Left cardiac atrium (tissue), 4 donors: ENCODE measurements at regions not wholly inside any gene's neighbourhood (a gene's known extent, or its start where the extent isn't known, plus 50 kb on each side); places are given as distances from the start of the nearest gene placed in this dataset.
"Not testable (repeated sequence)": the region's sequence is repeated elsewhere in the genome, so short reads cannot be mapped to it uniquely, and the experiment has no call there.

Experiments
- ATAC-seq, 2 donors: fragments of 200-7000 bp; cut with Tn5 transposase; one replicate each; pipeline ENCODE4 v1.9.1; 2020; ENCODE audit warnings: mild to moderate bottlenecking in 2 of 2, moderate library complexity in 2 of 2
- DNase-seq: peaks from one replicate; pipeline ENCODE4 v3.0.0-alpha.2; 2020
- intact Hi-C, 2 donors: fragments of 100-400 bp; cut with DNase I; formaldehyde crosslinking; loops; one replicate each; pipeline versions ENCODE4 v1.14.1 to v1.15.1; 2022 to 2023
- donor health status: DM: no; HTN: yes; CAD: no.
- donor health status: DM: no; HTN: yes; CAD: no; lungs with severe emphysema.
- donor health status: DM: yes; HTN: yes; CAD: no.
- donor health status: Dilated cardiomyopathy.

DNA sequence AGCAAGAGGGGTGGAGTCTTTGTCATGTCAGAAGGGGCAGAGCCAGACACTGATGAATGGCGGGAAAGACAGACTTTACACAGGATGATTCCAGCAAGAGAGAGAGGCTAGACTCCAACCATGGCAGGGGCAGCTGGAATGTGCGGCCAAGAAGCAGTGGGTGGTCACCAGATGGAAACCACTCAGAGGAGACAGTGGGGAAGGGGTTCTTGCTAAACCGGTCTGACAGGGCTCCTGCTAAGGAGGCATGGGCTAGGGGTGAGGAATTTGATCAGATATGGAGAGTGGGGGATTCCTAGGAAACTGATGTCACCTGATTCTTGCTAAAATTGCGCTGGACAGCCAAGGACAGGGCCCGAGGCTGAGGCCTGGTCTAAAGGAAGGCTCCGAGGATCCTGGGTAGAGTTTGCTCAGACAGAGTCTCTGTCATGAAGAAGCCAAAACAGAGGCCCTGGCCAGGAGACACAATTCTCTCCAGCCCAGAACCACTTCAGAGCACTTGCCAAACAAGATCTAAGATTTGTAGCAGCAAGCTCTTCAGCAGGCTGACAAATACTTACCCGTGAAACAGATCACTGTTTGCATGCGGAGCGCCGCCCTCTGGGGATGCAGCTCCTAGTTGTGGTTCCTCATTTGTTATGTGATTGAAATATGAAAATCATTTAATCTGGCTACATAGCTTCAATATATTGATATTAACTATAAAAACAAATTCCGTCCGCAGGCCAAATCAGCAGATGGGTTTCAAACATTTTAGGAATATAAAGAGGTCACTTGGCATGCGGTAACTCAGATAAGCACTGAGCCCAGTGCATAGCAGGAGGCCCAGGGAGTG is 377.0 kb downstream of the TCERG1L start:
- DNase-seq (no peak), ATAC-seq (peak in 1 of 2 donors; percentile 34)
- intact Hi-C loops: no loop called here

DNA sequence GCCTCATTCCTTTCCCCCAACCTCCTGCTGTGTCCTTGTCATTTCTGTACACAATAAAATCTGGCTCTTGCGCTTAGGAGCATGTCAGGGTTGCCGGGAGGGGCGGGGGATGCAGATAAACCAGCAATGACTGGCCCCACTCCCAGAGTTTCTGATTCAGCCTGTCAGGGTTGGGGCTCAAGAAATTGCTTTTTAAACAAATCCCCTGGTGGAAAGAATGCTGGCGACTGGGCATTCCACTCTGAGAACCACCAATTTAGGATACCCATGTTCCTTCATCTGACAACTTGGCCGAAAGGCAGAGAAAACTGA is 376.4 kb downstream of the TCERG1L start:
- ATAC-seq (peak in 1 of 2 donors; percentile 65), DNase-seq (no peak)
- intact Hi-C loops: no loop called here

DNA sequence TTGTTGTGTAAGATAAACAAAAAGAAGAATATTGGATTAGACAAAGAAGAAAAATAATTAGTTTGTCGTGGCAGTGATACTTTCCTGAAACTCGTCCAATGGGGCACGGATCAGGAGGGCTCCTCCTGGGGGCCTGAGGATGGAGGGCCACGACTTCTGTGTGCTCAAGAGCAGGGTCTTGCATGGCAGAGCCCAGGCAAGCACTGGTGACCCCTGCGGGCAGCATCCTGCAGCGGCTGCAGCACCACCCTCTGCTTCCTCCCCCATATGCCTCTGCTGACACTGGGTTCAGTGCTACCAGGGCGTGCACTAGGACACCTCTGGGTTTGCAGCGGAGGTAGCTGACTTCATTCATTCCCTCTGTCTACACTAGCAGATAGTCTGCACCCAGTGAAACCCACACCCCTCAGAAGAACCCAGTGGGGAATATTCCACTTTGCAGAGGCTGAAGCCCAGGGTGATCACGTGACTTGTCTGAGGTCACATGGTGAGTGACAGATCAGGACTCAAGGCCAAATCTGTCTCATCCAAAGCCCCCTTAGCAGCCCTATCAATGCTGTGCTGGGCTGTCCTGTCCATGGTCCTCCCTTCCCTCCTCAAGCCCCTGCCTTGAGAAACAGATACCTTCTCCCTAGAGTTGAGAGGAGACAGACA is 375.5 kb downstream of the TCERG1L start:
- DNase-seq: no peak
- intact Hi-C loops: no loop called here
- ATAC-seq: no peak

DNA sequence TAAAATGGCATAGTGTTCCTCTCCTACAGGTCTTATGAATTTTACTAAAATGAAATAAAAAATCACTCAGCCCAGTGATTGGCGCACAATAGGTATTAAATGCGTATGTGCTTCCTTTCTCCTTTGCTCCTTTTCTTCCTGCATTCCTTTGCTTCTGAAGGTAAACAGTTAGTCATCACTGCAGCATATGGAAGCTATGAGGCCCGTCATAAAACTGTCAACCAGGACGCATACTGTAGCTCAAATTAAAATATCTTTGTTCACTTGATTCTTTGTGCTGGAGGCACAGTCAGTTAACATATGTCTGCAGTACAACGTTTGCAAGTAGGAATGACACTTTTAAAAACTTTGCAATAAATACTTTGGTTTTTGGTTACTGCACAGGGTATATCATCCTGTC is 374.7 kb downstream of the TCERG1L start:
- no peak for DNase-seq
- intact Hi-C loops: no loop called here
- ATAC-seq: no peak

DNA sequence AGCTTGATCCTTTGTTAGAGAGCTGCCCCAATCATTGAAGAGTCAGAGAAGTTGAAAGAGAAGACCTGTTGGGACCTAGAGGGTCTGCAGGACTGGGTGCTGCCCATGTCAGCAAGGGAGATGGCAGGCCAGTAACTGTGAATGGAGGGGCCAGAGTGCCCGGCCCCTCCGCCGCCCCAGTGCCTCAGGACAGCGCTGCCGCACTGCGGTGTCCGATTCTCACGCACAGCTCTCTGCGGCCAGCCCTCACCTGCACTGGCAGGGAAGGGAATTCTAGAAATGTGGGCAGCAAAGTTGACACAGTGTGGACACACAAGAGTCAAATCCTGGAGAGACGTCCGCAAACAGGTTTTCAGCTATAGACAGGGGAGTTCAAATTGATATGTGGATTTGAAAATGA is 373.5 kb downstream of the TCERG1L start:
- intact Hi-C loops: no loop called here
- DNase-seq (no peak), ATAC-seq (no peak)

DNA sequence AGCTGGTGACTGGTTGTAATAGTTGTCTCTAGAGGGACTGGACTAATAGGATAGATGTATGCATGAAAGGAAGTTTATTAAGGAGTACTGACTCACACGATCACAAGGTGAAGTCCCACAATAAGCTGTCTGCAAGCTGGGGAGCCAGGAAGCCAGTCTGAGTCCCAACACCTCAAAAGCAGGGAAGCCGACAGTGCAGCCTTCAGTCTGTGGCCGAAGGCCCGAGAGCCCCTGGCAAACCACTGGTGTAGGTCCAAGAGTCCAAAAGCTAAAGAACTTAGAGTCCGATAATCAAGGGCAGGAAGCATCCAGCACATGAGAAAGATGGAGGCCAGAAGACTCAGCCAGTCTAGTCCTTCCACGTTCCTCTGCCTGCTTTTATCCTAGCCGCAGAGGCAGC is 372.6 kb downstream of the TCERG1L start:
- ATAC-seq, intact Hi-C loops, DNase-seq: not testable (repeated sequence)

DNA sequence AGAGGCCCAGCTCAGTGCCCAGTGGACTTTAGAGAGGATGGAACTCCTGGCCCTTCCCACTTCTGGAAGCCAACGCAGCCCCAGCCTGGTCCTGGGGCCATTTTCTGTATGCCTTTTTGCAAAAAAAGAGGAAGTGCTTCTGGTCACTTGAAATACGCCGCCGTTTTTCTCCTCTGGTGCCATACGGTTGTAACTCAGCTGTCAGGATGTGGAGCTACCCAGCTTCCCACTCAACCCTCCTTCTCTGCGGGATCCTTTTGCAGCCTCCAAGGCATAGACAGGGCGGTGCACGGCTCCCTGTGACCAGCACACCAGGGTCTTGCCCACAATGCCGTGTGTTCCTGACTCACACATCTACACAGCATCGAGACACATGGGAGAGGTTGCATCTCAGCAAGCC is 369.6 kb downstream of the TCERG1L start:
- DNase-seq: no peak
- intact Hi-C loops: no loop called here
- no peak for ATAC-seq

DNA sequence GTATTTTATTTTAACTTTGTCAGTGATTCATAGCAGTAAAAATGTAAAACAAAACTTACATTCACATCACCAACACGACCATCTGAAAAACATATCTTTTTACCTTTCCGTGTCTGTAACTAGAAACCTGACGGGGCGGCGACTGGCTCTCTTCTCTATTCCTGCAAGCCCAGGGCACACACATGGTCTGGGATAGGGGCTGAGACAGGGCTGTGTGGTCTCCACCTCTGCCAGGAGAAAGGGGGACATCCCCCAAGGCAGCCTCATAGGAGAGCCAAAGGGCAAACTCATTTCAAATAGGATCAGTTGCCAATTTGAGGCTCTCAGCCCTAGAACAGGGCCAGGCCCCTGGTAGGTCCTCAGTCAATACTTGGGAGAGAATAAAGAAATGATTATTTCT is 359.4 kb downstream of the TCERG1L start:
- DNase-seq (no peak), ATAC-seq (no peak)
- intact Hi-C loops: no loop called here

DNA sequence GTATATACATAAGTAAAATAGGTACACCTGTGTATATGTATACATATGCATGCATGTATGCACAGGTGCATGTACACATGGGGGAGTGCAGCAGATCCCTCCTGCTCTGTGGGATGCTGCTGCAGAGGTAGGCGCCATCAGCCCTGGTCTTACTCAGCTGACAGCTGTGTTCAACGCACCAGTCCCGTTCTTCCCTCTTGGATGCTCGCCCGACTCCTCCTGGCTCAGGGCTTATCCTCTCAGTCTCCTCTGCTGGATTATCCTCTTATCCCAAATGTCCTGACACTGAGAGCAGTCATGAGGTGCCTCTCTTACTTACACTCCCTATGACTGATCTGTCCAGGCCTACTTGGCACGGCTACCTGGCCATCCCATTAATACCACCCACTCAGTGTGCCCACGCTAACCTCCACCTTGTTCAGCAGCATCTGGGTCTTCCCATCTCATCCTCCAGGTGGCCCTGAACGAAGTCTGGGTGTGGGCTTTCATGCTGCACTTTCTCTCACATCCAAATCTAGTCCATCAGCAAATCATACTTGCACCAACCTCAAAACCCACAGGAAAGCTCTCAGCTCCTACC is 357.1 kb downstream of the TCERG1L start:
- ATAC-seq (peak in 1 of 2 donors; percentile 59), DNase-seq (peak; percentile 27)
- intact Hi-C loops: no loop called here

DNA sequence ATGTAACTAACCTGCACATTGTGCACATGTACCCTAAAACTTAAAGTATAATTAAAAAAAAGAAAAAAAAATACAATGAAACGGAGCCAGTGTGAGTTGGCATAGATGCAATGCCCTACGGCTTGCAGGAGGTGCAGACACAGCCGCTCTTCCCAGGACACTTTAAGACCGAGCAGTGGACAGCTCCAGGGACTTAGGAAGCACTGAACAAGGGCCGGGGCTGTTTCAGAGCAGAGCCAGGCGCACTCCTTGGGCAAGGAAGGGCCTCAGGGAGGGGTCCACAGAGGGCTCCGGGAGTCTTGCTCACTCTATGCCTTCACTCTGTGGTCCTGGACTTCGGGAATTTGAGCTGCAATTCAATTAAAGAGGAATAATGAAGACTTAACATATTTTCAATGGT is 355.3 kb downstream of the TCERG1L start:
- intact Hi-C loops: no loop called here
- DNase-seq (no peak), ATAC-seq (no peak)

DNA sequence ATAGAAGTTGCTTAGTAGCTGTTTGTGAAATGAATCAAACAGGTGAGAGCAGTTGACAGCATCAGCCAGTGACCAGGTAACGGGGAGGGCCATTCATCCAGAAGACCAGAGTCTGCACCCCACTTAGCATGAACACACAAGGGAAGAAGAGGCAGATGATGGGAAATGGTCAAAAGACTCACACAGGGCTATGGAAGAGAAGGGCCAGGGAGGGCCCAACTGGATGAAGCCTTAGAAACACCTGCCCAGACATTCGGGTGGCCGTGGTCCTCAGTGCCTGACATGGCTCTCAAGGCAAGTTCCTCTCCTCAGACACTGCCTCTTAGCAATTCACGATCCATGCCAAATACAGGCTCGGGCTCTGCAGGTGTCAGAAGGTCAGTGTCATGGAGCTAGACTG is 354.1 kb downstream of the TCERG1L start:
- ATAC-seq: no peak

DNA sequence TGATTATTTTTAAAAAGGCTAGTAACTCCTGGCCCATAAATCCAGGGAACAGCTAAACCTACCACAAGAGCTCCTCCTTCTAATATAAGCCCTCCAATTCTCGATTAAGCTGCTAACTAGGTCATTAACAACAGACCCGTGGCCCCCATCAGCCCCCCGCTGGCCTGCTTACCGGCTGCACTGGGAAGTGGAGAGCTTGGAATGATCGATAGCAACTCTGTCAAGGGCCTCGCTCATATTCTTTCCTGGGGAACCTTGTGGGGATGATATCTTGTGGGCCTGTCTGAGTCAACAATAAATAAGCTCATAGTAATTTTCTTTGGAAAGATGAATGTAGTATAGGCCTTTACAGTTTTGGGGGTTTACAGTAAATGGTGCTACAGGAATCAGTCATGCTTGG is 353.5 kb downstream of the TCERG1L start:
- intact Hi-C loops: no loop called here
- ATAC-seq (no peak), DNase-seq (no peak)

More for the DNA sequence above, 354.1 kb downstream of the TCERG1L start:
- intact Hi-C loops: no loop called here
- no peak for DNase-seq

DNA sequence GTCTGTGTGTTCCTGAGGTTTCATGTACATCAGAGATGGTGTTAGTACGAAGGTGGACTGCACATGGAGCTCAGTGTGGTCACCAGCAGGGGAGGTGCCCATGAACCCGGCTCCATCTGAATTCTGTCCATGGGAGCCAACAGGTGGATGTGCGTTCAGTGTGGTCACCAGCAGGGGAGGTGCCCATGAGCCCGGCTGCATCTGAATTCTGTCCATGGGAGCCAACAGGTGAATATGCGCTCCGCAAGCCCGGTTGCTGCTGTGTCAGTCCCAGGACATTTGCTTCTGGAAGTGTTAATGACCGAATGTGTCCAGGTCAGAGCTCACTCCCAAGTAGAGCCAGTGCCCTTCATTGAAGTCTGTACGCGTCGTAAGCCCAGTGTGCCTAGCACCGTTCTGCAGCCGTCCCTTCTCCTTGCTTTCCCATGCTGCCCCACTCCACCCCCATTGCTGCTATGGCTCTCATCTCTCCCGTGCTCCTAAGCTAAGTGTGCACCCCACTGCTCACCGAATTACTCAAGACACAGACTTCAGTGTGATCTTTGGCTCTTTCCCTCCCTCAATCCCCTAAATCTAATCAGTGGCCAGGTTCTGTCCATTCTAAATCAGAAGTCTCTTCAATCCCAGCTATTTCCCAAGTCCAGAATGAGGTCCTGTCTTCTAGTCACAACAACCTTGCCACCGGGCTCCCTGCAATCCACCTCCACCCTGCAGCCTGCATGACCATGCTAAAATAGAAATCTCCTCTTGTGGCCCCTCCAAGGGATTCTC is 352.4 kb downstream of the TCERG1L start:
- no peak for ATAC-seq
- intact Hi-C loops: no loop called here
- DNase-seq: no peak

DNA sequence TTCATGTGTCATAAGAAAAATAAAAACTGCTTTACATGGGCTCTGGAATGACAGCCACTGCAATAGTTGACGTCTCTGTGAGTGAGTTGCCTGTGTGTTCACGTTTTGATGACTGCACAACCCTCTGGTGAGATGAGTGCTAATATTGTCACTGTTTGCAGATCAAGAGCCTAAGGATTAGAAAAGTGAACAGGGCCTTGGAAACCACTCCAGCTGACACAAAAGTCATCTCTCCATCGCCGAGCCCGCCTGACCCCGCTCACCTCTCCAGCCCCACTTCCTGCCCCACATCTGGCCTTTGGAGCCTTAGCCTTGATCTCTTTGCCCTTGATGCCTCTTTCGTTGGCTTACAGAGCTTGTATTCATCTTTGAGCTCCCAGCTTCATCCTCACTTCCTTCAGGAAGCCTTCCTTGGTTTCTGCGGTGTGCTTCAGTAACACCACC is 351.7 kb downstream of the TCERG1L start:
- ATAC-seq (no peak), DNase-seq (no peak)
- intact Hi-C loops: no loop called here

DNA sequence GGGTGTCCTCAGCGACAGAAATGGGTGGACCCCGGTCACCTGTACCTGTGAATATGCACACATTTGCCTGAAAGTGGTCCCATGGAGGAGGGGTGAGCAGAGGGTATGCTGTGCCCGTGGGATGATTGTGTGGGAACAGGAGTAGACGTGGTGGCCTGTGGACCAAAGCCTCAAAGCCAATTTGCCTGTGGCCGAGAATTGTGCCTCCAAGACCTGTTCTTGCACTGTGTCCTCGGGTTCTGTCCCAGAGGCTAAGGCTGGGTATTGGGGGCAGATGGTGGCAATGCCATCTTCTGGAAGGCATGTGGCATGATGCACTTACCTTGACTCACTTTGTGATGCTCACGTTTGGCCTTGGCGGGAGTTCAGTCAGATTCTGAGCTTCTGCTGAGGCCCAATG is 351.0 kb downstream of the TCERG1L start:
- ATAC-seq (no peak), DNase-seq (no peak)
- intact Hi-C loops: no loop called here

DNA sequence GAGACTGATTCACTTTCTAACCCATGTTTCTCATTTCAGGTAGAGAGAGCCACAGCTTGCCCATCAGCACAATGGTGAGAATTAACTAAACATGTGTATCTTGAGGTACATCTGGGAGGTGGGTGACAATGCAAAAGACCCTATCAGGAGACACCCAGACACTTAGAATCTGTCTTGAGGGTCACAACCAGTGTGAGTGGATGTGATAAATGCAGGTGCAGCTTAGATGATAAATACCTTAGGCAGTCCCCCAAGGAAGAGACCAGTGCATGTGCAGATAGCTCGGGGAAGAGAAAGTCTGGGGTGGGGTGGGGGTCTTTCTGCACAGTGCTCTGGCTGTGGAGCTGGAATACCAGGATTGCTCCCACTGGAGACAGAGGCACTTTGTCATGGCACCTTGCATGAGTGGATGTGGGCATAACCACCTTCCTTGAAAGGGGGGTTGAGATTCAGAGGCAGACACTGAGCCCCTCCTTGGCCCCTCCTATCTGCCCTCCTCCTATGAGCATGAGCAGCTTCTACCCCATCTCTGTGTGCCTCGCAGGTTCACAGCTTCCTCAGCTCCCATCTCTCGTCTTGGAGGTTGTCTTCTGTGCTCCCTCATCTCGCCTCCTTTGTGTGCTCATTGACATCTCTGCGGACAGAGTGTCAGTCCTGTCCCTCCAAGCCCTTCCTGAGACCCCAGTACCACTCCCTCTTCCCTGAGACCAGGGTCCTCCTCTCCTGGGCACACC is 349.8 kb downstream of the TCERG1L start:
- ATAC-seq: no peak
- DNase-seq: no peak
- intact Hi-C loops: no loop called here

DNA sequence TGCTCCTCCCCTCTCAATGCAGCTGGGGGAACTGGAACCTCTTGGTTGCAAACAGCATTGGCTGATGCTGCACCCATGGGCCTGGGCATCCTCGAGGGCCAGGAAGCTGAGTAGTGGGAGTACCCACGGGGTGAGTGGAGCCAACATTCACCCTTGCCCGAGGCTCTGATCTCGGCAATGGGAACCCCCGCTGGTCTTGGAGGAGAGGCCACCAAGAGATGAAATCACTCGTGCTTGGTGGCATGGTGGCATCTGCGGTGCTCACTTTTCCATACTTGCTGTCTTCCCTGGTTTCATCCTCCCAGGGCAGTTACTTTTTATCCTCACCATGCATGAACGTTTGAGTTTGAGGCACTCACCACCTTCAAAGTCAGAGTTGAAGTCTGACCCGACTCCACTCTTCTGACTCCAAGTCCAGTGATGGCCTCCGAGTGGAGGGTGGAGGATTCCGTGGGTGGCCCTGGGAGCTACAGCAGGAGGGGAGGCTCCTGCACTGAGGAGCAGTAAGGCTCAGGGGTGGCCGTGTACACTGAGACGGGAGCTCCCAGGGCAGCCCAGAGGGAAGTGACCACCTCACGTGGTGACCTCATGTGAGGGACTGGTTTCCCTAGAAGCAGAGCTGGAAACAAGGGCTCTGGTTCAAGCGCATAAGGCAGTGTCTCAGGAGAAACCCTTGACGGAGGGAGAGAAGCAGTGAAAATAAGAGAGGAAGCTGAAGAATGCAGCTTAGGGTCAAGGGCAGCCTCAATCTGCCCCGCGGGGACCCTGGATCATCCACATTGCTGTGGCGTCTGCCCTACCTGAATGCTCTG is 349.1 kb downstream of the TCERG1L start:
- intact Hi-C loops: no loop called here
- DNase-seq (no peak), ATAC-seq (no peak)

DNA sequence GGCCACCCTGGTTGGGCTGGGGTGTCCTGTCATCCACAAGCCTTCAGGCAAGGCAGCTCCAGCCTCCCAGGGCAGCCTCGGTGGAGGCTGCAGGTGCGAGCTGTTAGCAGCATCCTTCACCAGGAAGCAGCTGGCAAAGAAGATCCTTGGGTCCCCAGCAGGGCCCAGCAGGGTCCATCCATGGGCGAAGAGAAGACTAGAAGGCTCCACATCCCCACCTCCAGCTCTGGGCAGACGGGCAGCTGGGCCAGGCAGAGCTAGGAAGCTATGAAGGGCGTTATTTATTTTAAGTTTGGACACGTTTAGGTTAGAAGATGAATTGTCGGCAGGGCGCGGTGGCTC is 348.5 kb downstream of the TCERG1L start:
- ATAC-seq: no peak
- intact Hi-C loops: no loop called here

More for the DNA sequence above, 348.5 kb downstream of the TCERG1L start:
- no peak for DNase-seq
